H1 (cell line): ENCODE measurements at regions not wholly inside any gene's neighbourhood (a gene's known extent, or its start where the extent isn't known, plus 50 kb on each side); places are given as distances from the start of the nearest gene placed in this dataset.

ENCODE experiments used
- ASH2L ChIP-seq: fragments of 200-600, 300-600 bp; sonication (generic); IDR thresholded peaks from one replicate; pipeline ENCODE4 v1.7.1; 2017; ENCODE audit warnings: low read length
- BRCA1 ChIP-seq: IDR thresholded peaks from 2 replicates; pipeline ENCODE4 v1.6.1; 2012; ENCODE audit warnings: low read depth, low read length, improper control_type of control experiment
- CEBPB ChIP-seq: IDR thresholded peaks from 2 replicates; pipeline ENCODE4 v1.6.1; 2012; ENCODE audit warnings: low read depth, low read length
- CTCF ChIP-seq, 3 experiments: IDR thresholded peaks; 1 replicate in 2 of 3; 2 replicates in 1 of 3; pipeline versions ENCODE4 v1.5.1 to v1.6.1; 2011; ENCODE audit warnings: low read length in 3 of 3, mild to moderate bottlenecking in 3 of 3, inconsistent platforms in 2 of 3, low read depth in 1 of 3, moderate library complexity in 1 of 3; ENCODE audit not compliant: insufficient read depth in 1 of 3; ENCODE audit errors: control extremely low read depth in 1 of 3
- EGR1 ChIP-seq: IDR thresholded peaks from 2 replicates; pipeline ENCODE4 v1.6.1; 2011; ENCODE audit warnings: low read depth, low read length, borderline replicate concordance
- KDM1A ChIP-seq: fragments of 200-600, 300-600 bp; sonication (generic); IDR thresholded peaks from 2 replicates; pipeline ENCODE4 v1.7.1; 2016; ENCODE audit warnings: mild to moderate bottlenecking, low read length, borderline replicate concordance
- POLR2A ChIP-seq, 2 experiments: IDR thresholded peaks; 1 replicate in 1 of 2; 2 replicates in 1 of 2; pipeline ENCODE4 v1.6.1; 2011; ENCODE audit warnings: low read depth in 2 of 2, low read length in 2 of 2, mild to moderate bottlenecking in 2 of 2; ENCODE audit errors: control extremely low read depth in 1 of 2
- POLR2AphosphoS5 ChIP-seq: IDR thresholded peaks from 2 replicates; pipeline ENCODE4 v1.6.1; 2011; ENCODE audit warnings: low read depth, low read length
- RAD21 ChIP-seq, 2 experiments: IDR thresholded peaks in 1 of 2; conservative IDR thresholded peaks in 1 of 2; 2 replicates each; pipeline ENCODE4 v1.6.1; 2011; ENCODE audit warnings: low read depth in 2 of 2, low read length in 2 of 2, improper control_type of control experiment in 1 of 2, inconsistent platforms in 1 of 2, mild to moderate bottlenecking in 1 of 2, moderate library complexity in 1 of 2
- SUZ12 ChIP-seq: fragments of 200-600 bp; sonication (generic); IDR thresholded peaks from 2 replicates; pipeline ENCODE4 v1.6.1; 2012; ENCODE audit warnings: mild to moderate bottlenecking, inconsistent platforms, low read length, moderate library complexity, mixed read lengths
- TAF1 ChIP-seq: IDR thresholded peaks from 2 replicates; pipeline ENCODE4 v1.6.1; 2011; ENCODE audit warnings: mild to moderate bottlenecking, low read depth, low read length
- USF2 ChIP-seq: IDR thresholded peaks from 2 replicates; pipeline ENCODE4 v1.6.1; 2011; ENCODE audit warnings: low read length, improper control_type of control experiment
- TF ChIP-seq, protein P1 (sequence below): IDR thresholded peaks from 2 replicates; pipeline ENCODE4 v1.6.1; 2012; ENCODE audit warnings: inconsistent platforms

- TF ChIP-seq CTCF (IDR thresholded peaks at IDR 0.05; ENCODE audit: control extremely low read depth in 1 of 3, insufficient read depth in 1 of 3, low read depth in 1 of 3, low read length in 3 of 3) (no peak), USF2 (no peak), POLR2A (IDR thresholded peaks at IDR 0.05; ENCODE audit: control extremely low read depth in 1 of 2, low read depth in 2 of 2, low read length in 2 of 2) (no peak), KDM1A (no peak), ASH2L (no peak), BRCA1 (no peak), POLR2AphosphoS5 (no peak), CEBPB (no peak), TAF1 (no peak), EGR1 (no peak), RAD21 (IDR thresholded peaks at IDR 0.05 in 1 of 2, conservative IDR thresholded peaks at IDR 0.05 in 1 of 2; ENCODE audit: low read depth in 2 of 2, low read length in 2 of 2) (no peak), SUZ12 (no peak)
- TF ChIP-seq, protein P1, sequence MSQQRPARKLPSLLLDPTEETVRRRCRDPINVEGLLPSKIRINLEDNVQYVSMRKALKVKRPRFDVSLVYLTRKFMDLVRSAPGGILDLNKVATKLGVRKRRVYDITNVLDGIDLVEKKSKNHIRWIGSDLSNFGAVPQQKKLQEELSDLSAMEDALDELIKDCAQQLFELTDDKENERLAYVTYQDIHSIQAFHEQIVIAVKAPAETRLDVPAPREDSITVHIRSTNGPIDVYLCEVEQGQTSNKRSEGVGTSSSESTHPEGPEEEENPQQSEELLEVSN: no peak
These were observed 139.0 kb upstream of the TRIB2 start for GRCh38 chr2:12577567-12578253.
